GM10248 (cell line): ENCODE measurements at regions not wholly inside any gene's neighbourhood (a gene's known extent, or its start where the extent isn't known, plus 50 kb on each side); places are given as distances from the start of the nearest gene placed in this dataset.

Experiments
- CTCF ChIA-PET: fragments of 300-600 bp; sonication (Branson Sonifier 250); formaldehyde crosslinking; extraction: SDS; loops from one replicate; lab custom pipeline; 2021; ENCODE audit warnings: antibody characterized with exemption; lab: Yijun Ruan, JAX
- POLR2A ChIA-PET: fragments of 350-650 bp; sonication (Branson Sonifier 250); formaldehyde crosslinking; extraction: SDS; loops from one replicate; lab custom pipeline; 2020; ENCODE audit warnings: antibody characterized with exemption; lab: Yijun Ruan, JAX
- DNase-seq: peaks from one replicate; pipeline ENCODE4 v3.0.0; 2012; ENCODE audit errors: extremely low spot score
- CTCF ChIP-seq: IDR thresholded peaks from 2 replicates; pipeline ENCODE4 v1.5.1; 2012; ENCODE audit warnings: mild to moderate bottlenecking, low read depth; ENCODE audit errors: extremely low read depth, missing control alignments, control extremely low read depth

GRCh38 chr10:52469970-52470705 is 156.1 kb downstream of the DKK1 start:
- no peak for DNase-seq
- ChIA-PET POLR2A (no interaction called here), CTCF (no interaction called here)
- TF ChIP-seq CTCF: no peak

GRCh38 chr10:52472406-52473146 is 158.5 kb downstream of the DKK1 start:
- ChIA-PET POLR2A (no interaction called here), CTCF (interaction anchor here (1.9 kb wide), 1 partner anchor 9 kb away, joined by 7 read pairs; no protein-coding TSS in a partner anchor)
- TF ChIP-seq CTCF: no peak
- DNase-seq: no peak

GRCh38 chr10:52474265-52474664 is 160.2 kb downstream of the DKK1 start:
- DNase-seq: no peak
- ChIA-PET CTCF (interaction anchor here (1.3 to 1.9 kb wide), 2 partner anchors 11 to 13 kb away, joined by 3 to 7 read pairs; no protein-coding TSS in a partner anchor), POLR2A (no interaction called here)
- TF ChIP-seq CTCF: no peak

GRCh38 chr10:52477305-52477704 is 163.2 kb downstream of the DKK1 start:
- no peak for TF ChIP-seq CTCF
- ChIA-PET CTCF (no interaction called here), POLR2A (no interaction called here)
- DNase-seq: no peak

- ChIA-PET POLR2A (no interaction called here), CTCF (interaction anchor here (1.2 kb wide), 1 partner anchor 15 kb away, joined by 3 read pairs; no protein-coding TSS in a partner anchor)
- no peak for TF ChIP-seq CTCF
- no peak for DNase-seq
These were observed 165.5 kb downstream of the DKK1 start for GRCh38 chr10:52479567-52479966.

GRCh38 chr10:52481986-52482555 is 168.0 kb downstream of the DKK1 start:
- no peak for DNase-seq
- ChIA-PET CTCF (interaction anchor here (1.2 to 2.2 kb wide), 2 partner anchors 10 to 21 kb away, joined by 3 to 7 read pairs; no protein-coding TSS in a partner anchor), POLR2A (no interaction called here)
- no peak for TF ChIP-seq CTCF
